Fibroblast of the conjunctiva (primary cell): ENCODE measurements at regions not wholly inside any gene's neighbourhood (a gene's known extent, or its start where the extent isn't known, plus 50 kb on each side); places are given as distances from the start of the nearest gene placed in this dataset.
"Not testable (repeated sequence)": the region's sequence is repeated elsewhere in the genome, so short reads cannot be mapped to it uniquely, and the experiment has no call there.

Experiments
- DNase-seq: peaks from one replicate; pipeline ENCODE4 v3.0.0-alpha.2; 2010; ENCODE audit warnings: low read depth

DNA sequence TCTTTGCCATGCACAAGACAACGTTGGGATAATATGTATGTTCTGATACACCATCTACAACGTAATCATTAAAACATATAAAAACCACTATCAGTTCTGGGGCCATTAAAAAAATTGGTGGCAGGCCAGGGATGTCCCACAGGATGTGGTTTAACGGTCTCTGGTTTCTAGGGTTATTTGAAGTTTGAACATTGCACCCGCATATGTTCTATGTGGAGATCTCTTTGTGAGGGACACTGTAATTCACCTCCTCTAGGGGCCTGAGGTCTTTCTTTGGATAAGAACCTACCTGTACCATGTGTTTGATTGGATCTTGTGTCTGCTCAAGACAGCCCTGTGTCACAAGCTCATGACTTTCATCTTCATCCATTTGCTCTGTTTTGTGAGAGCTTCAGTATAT is 73.2 kb downstream of the GGTLC2 start:
- no peak for DNase-seq

DNA sequence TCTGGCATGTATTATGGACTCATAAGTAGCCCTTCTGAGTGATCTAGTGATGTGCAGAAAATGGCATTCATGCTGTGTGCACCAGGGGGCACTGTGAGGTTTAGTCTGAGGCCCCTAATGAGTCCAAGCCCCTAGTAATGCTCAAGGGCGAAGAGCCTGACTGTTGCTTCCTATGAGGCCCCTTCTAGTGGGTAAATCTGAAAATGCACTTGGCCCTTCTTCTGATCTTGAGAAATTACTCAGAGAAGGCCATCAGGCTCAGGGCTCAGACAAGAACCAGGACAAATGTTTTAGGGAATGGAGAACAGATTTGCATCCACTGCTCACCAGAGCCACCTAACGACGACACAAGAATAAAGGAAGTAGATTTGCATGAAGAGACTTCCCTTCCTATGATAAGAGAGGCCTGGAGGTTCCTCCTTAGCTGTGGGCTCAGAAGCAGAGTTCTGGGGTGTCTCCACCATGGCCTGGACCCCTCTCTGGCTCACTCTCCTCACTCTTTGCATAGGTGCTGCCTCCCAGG is 75.8 kb downstream of the GGTLC2 start:
- DNase-seq, result peak; percentile 6

DNA sequence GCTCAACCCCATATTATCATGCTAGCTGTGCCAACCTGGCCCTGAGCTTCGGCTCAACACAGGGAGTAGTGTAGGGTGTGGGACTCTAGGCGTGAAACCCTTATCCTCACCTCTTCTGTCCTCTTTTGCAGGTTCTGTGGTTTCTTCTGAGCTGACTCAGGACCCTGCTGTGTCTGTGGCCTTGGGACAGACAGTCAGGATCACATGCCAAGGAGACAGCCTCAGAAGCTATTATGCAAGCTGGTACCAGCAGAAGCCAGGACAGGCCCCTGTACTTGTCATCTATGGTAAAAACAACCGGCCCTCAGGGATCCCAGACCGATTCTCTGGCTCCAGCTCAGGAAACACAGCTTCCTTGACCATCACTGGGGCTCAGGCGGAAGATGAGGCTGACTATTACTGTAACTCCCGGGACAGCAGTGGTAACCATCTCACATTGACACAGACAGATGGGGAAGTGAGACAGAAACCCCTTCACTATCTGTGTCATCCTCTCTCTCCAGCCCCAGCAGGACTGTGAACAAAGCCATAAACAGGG is 76.4 kb downstream of the GGTLC2 start:
- DNase-seq, result no peak

- peak; percentile 21 for DNase-seq
These were observed 77.4 kb downstream of the GGTLC2 start for GRCh38 chr22:22721681-22722354.

- DNase-seq, result no peak
These were observed 84.0 kb downstream of the GGTLC2 start for GRCh38 chr22:22728382-22728781.

GRCh38 chr22:22730655-22731373 is 86.4 kb downstream of the GGTLC2 start:
- DNase-seq, result no peak

- no peak for DNase-seq
These were observed 86.9 kb downstream of the GGTLC2 start for GRCh38 chr22:22731374-22731676.

DNA sequence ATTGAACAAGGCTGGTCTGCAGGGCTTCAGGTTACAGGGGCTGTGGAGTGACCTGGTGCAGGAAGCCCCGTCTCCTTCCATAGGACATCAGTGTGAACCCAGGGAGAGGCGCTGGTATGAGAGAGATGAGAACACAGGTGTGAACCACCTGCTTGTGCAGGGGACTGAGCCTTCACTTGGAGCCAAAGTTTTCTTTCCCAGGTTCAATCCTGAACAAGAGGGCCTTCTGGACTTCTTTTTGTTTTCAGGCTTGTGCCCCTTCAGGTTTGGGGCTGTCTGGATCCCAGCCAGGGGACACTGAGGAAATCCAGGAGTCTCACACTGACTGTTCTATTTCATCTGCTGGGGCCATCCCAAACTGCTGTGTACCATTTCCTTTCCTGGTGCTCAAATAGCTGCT is 88.6 kb downstream of the GGTLC2 start:
- DNase-seq, result not testable (repeated sequence)

DNA sequence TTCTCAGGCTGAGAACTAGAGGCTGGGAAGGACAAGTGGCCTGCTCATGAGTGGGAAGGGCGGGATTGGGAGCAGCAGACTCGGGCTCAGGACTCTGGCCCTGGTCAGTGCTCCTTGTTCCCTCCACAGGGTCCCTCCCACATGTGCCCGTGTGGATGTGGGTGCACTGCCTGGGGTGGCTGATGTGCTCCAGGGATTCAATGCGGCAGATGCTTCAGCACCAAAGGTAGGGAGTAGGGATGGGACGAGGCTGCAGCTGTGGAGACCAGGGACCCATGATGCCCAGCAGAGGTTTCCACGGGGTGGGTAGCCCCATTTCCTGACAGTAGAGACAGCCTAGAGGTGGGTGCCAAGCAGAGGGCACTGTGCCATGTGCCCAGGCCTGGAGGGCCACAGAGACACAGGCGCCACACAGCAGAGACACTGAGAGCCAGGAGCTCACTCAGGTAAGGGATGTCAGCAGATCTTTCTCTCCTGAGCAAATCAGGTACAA is 89.5 kb downstream of the GGTLC2 start:
- DNase-seq, result no peak

- not testable (repeated sequence) for DNase-seq
These were observed 90.2 kb downstream of the GGTLC2 start for GRCh38 chr22:22734395-22735272.

DNA sequence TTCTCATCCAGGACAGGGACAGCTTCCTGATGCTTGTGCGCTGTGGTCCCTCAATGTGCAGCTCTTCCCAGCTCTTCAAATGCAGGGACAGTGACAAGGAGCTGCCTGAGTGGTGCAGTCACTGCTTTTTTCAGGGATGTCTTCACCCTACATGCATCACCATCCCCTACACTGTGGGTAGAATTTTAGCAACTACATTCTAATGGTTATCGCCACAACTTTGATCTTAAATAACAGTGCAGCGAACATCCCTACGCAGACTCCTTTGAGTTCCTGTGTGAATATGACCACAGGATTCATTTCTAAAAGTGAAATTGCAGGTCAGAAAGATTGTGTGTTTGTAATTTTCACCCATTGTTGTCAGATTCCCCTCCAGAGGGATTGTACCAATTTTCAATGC is 90.9 kb downstream of the GGTLC2 start:
- not testable (repeated sequence) for DNase-seq

DNA sequence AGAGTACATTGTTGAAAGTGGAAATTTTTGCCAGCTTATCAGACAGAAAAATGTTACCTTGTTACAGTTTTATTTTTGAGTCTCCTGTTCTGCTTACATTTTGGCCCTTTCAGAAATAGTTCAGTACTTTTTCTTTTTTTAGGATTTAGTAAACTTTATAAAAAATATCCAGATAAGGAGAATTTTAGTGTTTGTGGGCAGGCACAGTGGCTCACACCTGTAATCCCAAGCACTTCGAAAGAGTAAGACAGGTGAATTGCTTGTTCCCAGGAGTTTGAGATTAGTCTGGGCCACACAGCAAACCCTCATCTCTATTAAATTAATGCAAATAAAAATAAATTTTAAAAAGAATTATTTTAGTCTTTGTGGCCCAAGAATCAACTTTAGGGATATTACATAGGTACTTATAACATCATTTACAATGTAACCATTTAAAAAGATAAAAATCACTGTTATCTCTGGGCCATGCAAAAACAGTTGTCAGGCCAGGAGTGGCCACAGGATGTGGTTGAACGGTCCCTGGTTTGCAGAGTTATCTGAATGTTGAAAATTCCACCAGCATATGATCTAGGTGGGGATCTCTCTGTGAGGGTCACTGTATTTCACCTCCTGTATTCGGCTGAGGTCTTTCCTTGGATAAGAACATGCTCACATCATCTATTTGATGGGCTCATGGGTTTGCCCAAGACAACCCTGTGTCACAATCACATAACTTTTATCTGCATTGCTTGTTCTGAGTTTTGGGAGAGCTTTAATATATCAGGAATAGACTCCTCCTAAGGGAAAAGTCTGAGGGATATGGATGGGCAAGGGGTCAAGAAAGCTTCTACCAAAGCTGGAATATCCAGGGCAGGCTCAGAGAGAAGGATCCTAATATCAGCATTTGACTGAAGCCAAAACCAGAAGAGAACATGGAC is 91.5 kb downstream of the GGTLC2 start:
- DNase-seq, result no peak

- no peak for DNase-seq
These were observed 93.2 kb downstream of the GGTLC2 start for GRCh38 chr22:22737590-22737989.

GRCh38 chr22:22738959-22739585 is 94.7 kb downstream of the GGTLC2 start:
- DNase-seq, result no peak

DNA sequence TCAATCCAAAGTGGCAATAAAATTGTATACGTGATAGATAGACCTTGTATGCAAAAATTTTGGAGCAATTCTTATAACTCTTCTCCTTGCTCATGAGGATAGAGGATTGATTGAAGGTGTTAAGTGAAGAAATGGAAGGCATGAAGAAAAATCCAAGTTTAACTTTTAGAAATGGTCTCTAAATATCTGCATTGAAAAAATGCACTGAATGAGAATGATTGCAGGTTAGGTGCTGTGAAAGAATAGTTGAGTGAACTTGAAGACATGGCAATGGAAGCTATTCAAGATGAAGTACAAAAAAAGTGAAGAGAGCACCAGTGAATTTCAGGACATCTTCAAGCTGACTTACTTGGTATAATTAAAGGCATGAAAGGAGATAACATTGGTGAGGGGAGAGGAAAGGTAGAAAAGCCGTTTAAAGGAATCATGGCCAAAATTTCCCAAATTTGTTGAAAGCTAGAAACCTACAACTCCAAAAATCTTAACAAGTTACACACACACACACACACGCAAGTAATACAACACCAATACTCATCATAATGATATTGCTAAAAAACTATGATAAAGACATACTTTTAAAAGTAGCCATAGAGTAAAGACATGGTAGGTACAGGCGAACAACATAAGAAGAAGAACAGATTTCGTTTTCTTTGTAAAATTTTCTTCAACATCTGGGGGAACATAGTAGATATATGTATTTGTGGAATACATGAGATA is 96.3 kb downstream of the GGTLC2 start:
- DNase-seq, result no peak

GRCh38 chr22:22741843-22742242 is 97.4 kb downstream of the GGTLC2 start:
- DNase-seq, result no peak

GRCh38 chr22:22742641-22743040 is 98.2 kb downstream of the GGTLC2 start:
- DNase-seq, result no peak

- DNase-seq, result no peak
These were observed 98.8 kb downstream of the GGTLC2 start for GRCh38 chr22:22743128-22743760.

DNA sequence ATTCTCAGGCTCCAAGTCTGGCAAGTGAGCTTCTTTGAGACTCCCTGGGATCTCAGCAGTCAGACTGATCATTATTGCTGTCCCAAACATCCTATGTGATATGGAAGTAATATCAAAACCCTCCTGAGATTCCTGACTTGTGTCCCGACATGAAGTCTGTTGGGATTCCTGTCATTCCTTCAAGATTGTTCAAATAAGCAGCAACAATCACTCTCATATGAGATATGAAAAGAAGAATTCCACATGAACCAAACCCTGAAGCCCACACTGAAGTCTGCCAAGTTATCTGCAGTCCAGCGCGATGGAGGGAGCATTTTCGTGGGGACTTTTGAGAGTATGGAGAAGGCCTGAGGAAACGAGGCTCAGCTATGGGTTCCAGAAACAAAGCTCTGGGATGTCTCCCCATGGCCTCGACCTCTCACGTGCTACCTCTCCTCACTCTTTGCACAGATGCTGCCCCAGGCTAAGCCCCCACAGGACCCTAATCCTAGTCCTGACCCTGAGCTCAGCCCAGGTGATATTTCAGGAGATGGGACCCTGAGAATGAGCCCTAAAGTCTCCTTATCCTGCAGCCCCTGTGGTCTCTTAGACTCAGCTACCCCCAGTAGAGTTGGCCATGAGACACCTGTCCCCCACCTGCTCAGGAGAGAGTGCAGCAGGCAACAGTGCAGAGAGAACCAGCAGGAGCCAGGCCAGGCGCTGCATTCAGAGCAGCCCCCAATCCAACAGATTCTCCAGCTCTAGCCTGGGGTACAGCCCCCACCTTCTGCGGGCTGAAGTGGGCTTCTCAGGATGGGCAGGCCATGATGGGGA is 100.2 kb downstream of the GGTLC2 start:
- DNase-seq, result no peak
